RWPE2 (cell line): ENCODE measurements at regions not wholly inside any gene's neighbourhood (a gene's known extent, or its start where the extent isn't known, plus 50 kb on each side); places are given as distances from the start of the nearest gene placed in this dataset.

Experiments
- ATAC-seq: fragments of 200-7000 bp; cut with Tn5 transposase; 3 replicates; pipeline ENCODE4 v1.9.1; 2021; ENCODE audit warnings: low read depth
- DNase-seq: peaks from one replicate; pipeline ENCODE4 v3.0.0-alpha.2; 2020; ENCODE audit warnings: low spot score
- H3K27ac ChIP-seq: fragments of 450-650 bp; 2 replicates; pipeline ENCODE4 v1.5.1; 2017; ENCODE audit warnings: mild to moderate bottlenecking; ENCODE audit not compliant: poor library complexity, severe bottlenecking
- H3K27me3 ChIP-seq: fragments of 250-450 bp; sonication (Bioruptor Pico); 2 replicates; pipeline ENCODE4 v1.5.1; 2021; ENCODE audit warnings: mild to moderate bottlenecking, moderate library complexity; ENCODE audit not compliant: insufficient read depth, poor library complexity, severe bottlenecking
- H3K36me3 ChIP-seq: fragments of 250-450 bp; sonication (Bioruptor Pico); 2 replicates; pipeline ENCODE4 v1.5.1; 2020; ENCODE audit warnings: low read depth, mild to moderate bottlenecking, moderate library complexity
- H3K4me1 ChIP-seq: fragments of 250-450 bp; sonication (Bioruptor Pico); 2 replicates; pipeline ENCODE4 v1.5.1; 2021; ENCODE audit warnings: mild to moderate bottlenecking, moderate library complexity; ENCODE audit not compliant: insufficient read depth, poor library complexity, severe bottlenecking
- H3K4me3 ChIP-seq: fragments of 250-450 bp; sonication (Bioruptor Pico); 2 replicates; pipeline ENCODE4 v1.5.1; 2021; ENCODE audit warnings: mild to moderate bottlenecking, moderate library complexity; ENCODE audit not compliant: severe bottlenecking
- H3K9me3 ChIP-seq: fragments of 250-450 bp; sonication (Bioruptor Pico); 2 replicates; pipeline ENCODE4 v1.5.1; 2021; ENCODE audit warnings: mild to moderate bottlenecking, moderate library complexity; ENCODE audit not compliant: severe bottlenecking
- TF ChIP-seq, protein P1 (sequence below): fragments of 450-650 bp; IDR thresholded peaks from one replicate; pipeline ENCODE4 v1.5.1; 2017; ENCODE audit warnings: mild to moderate bottlenecking, moderate library complexity; ENCODE audit not compliant: poor library complexity, severe bottlenecking

GRCh38 chr6:137369136-137369535, 125.1 kb downstream of the OLIG3 start:
- TF ChIP-seq, protein P1, sequence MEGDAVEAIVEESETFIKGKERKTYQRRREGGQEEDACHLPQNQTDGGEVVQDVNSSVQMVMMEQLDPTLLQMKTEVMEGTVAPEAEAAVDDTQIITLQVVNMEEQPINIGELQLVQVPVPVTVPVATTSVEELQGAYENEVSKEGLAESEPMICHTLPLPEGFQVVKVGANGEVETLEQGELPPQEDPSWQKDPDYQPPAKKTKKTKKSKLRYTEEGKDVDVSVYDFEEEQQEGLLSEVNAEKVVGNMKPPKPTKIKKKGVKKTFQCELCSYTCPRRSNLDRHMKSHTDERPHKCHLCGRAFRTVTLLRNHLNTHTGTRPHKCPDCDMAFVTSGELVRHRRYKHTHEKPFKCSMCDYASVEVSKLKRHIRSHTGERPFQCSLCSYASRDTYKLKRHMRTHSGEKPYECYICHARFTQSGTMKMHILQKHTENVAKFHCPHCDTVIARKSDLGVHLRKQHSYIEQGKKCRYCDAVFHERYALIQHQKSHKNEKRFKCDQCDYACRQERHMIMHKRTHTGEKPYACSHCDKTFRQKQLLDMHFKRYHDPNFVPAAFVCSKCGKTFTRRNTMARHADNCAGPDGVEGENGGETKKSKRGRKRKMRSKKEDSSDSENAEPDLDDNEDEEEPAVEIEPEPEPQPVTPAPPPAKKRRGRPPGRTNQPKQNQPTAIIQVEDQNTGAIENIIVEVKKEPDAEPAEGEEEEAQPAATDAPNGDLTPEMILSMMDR = no peak
- DNase-seq (no peak), ATAC-seq (no peak)
- Histone ChIP-seq H3K9me3 (no peaks in the 10 kb centered on the region), H3K27ac (no peak overlapping the region), H3K4me1 (no peaks in the 10 kb centered on the region), H3K36me3 (no peaks in the 10 kb centered on the region), H3K4me3 (no peak overlapping the region), H3K27me3 (no peaks in the 10 kb centered on the region)

DNA sequence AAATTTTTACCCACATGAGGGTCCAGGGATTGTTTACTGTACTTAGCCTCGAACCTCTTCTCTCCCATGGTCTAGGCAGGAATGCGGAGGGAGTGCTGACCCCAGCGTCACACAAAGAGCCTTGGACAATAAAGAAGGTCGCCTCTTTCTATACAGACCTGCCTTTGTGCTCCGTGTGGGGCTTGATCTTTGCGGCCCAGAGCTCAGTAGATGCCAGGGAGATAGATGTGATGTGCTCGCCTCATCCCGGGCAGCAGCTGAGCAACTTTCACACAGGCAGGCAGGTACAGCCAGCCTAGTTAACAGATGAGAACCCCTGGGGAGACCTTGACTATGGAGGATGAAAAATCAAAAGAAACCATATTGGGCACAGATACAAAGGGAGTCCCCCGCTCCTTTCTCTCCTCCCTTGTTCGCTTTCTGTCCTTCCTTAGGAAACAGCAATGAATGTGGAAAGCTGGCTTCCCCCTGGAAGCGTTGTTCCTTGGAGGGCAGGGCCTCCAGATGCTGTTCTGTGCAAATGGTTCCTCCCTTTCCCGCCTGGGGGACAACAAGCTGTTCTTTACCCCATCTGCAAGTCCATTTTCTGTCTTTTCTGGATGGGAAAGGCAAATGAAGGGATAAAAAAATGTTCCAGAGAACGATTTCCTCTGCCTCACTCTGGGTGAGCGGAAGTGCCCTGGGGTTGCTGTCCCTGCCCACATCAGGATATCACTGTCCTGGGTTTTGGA, 128.3 kb downstream of the OLIG3 start:
- Histone ChIP-seq H3K4me1 (no peaks in the 10 kb centered on the region), H3K4me3 (no peak overlapping the region), H3K9me3 (no peaks in the 10 kb centered on the region), H3K27ac (no peak overlapping the region), H3K36me3 (no peaks in the 10 kb centered on the region), H3K27me3 (no peaks in the 10 kb centered on the region)
- TF ChIP-seq, protein P1 = no peak
- ATAC-seq = no peak
- no peak for DNase-seq

DNA sequence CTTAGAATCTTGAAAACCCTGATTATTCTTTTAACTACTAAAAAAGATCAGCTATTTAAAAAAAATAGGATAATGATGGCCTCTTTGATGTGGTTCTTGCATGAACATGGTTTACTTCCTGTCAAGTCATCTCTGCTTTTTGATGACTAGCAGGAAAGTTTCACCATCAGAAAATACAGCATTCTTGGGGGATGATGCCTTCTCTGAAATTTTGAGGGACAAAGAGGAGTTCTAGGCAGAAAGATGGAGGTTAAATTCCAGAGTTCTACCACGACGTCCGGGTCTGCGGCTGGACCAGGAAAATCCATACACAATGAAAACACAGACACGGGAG, 130.4 kb downstream of the OLIG3 start:
- Histone ChIP-seq H3K4me3 (no peak overlapping the region), H3K9me3 (no peaks in the 10 kb centered on the region), H3K4me1 (no peaks in the 10 kb centered on the region), H3K27me3 (no peaks in the 10 kb centered on the region), H3K36me3 (no peaks in the 10 kb centered on the region), H3K27ac (no peak overlapping the region)
- ATAC-seq (peak; percentile 61; the same call in 1 of the 3 replicates), DNase-seq (no peak)
- TF ChIP-seq, protein P1 = no peak

GRCh38 chr6:137362878-137363804, 131.1 kb downstream of the OLIG3 start:
- H3K4me1 ChIP-seq = no peaks in the 10 kb centered on the region
- H3K36me3 ChIP-seq = no peaks in the 10 kb centered on the region
- ATAC-seq (no peak), DNase-seq (no peak)
- TF ChIP-seq, protein P1 = no peak
- no peak overlapping the region for H3K4me3 ChIP-seq
- H3K27me3 ChIP-seq = no peaks in the 10 kb centered on the region
- H3K27ac ChIP-seq = no peak overlapping the region
- no peaks in the 10 kb centered on the region for H3K9me3 ChIP-seq
